DMS 273 treated with DMSO at 0.1 percent for 48 hours (cell line): ENCODE measurements at regions not wholly inside any gene's neighbourhood (a gene's known extent, or its start where the extent isn't known, plus 50 kb on each side); places are given as distances from the start of the nearest gene placed in this dataset.

Source experiments
- DNase-seq: peaks from one replicate; lab custom pipeline; 2025; lab: John Stamatoyannopoulos, UW

- no peak for DNase-seq
Measured at GRCh38 chrX:7789200-7789599, 53.8 kb upstream of the VCX start.

- DNase-seq = no peak
Measured at GRCh38 chrX:7788334-7788733, 54.6 kb upstream of the VCX start.

DNA sequence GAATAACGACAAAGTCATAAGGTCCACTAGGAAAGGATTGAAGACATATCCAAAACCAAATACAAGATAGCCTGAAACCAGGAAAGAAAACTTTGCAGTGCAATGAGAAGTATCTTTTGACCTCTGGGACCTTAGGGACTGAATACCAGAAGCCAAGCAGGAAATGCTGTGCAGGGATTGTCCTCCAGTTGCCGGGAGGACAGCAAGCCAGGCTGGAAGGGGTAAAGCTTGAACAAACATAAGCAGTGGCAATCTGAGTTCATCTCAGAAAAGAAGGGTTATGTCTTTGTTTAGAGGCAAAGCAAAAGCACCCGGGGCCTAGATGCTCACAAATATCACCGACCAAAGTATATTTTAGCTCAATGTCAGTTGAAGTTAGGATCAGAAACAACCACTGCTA is 55.3 kb upstream of the VCX start:
- DNase-seq = no peak

DNA sequence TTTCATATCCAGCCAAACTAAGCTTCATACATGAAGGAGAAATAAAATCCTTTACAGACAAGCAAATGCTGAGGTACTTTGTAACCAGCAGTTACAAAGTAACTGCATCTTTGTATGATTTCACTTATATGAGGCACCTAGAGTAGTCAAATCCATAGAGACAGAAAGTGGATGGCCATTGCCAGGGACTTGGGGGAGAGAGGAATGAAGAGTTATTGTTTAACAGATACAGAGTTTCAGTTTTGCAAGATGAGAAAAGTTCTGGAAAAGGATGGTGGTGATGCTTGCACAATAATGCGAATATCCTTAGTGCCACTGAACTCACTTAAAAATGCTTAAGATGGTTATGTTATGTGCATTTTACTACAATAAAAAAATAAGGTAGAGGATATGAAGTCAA is 58.4 kb upstream of the VCX start:
- no peak for DNase-seq

DNA sequence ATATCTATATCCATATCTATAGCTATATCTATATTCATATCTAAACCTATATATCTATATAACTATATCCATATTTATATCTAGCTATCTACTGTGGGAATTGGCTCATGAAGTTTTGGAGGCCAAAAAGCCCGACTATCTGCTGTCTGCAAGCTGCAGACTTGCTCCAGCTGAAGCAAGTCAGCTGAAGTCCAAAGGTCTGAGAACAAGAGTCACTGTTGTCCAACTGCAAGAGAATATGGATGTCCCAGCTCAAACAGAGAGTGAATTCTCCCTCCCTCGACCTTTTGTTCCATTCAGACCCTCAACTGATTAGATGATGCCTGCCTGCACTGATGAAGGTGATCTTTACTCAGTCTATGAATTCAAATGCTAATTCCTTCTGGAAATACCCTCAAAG is 63.3 kb upstream of the VCX start:
- no peak for DNase-seq

GRCh38 chrX:7775987-7776386 is 67.0 kb upstream of the VCX start:
- no peak for DNase-seq

DNA sequence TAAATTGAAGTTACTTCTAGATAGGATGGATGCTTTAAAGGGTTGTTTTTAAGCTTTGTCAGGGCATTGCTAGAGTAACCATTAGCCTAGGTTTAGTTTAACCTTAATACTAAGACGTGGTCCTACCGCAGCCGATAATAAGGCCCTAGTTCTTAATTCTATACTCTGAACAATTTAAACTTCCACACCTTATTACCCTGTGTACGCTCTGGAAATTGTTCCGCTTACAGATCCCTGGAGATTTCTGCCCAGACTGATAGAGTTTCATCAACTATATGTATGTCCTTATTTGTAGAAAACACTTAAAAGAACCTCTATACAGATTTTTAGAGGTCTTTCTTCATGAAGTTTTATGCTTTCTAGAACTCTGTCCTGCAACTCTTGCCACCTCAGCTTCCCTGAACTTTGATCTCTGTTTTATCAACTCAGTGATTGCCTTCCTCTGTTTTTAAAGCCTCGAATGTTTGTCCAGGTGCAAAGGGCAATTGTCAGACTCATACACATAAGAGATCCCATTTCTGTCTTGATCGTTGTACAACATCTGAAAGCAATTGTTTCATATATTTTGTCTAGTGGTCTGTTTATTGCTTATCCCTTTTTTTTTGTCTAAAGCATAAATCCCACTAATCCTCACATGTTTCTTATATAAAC is 71.1 kb upstream of the VCX start:
- DNase-seq = no peak

GRCh38 chrX:7759830-7760229 is 83.1 kb upstream of the VCX start:
- no peak for DNase-seq

DNA sequence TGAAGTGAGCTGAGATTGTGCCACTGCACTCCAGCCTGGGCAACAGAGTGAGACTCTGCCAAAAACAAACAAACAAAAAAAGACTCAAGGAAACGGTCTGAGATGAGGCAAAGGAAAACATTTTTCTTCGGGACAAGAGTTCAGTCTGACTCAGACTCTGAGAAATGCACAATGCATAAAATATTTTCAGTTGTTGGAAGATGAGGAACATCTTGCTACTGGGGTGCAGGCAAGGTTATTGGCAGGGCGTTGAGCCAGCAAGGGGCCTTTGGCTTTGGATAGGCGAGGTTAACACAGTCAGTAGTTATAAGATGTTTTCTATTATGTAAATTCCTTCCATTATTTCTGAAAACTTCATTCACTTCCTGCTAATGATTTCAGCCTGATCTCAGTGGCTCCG is 96.1 kb upstream of the VCX start:
- no peak for DNase-seq

- DNase-seq = no peak
Measured at GRCh38 chrX:7730071-7730470, 112.9 kb upstream of the VCX start.

DNA sequence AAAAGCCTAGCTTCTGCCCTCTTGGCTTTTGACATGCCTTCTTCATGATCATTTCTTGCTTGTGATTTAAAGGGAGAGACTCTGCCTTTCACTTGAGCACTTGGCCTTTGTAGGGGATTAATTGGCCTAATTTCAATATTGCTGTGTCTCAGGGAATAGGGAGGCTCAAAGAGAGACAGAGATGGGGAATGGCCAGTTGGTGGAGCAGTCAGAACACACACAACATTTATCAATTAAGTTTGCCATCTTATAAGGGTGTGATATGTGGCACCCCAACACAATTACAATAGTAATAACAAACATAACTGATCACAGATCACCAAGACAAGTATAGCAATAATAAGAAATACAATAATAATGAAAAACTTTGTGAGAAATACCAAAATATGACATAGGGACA is 122.5 kb upstream of the VCX start:
- no peak for DNase-seq

- DNase-seq = no peak
Measured at GRCh38 chrX:7714351-7714750, 128.6 kb upstream of the VCX start.

GRCh38 chrX:7711167-7711566 is 131.8 kb upstream of the VCX start:
- no peak for DNase-seq

DNA sequence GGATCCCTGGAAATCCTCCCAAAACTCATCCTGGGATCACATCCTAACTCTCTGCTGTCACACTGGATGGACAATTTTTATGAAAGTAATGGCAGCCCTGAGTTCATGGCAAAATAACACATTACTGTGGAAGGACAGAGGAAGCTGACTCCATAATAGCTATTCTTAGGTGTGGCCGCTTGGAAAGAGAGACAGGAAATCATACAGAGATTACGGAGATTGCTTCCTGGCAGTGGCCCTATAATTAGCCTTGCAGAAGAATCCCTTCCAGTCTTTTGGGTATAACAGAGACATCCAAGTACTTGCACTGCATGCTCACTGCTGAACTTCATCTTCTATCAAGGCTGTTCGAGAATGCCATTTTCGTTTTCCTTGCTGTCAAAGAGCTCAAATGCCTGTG is 133.1 kb upstream of the VCX start:
- no peak for DNase-seq

- DNase-seq = no peak
Measured at GRCh38 chrX:7706032-7706431, 136.9 kb upstream of the VCX start.

DNA sequence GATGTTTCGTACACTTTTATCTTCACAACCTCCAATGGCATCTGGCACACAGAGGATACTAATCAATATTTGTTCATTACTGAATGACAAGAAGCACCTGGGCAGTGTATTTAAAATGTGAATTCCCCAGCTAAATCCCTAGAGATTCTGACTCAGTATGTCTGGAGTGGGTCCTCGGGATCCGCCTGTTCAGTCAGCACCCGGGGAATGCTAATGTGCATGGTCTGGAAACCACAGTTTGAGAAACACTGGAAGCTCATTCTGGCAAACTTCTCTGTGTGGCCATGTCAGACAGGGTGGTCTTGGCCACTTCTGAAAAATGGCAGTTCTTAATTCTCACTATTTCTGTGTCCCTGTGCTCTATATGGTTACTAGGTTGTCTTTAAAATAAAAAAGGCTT is 138.8 kb upstream of the VCX start:
- DNase-seq = no peak

DNA sequence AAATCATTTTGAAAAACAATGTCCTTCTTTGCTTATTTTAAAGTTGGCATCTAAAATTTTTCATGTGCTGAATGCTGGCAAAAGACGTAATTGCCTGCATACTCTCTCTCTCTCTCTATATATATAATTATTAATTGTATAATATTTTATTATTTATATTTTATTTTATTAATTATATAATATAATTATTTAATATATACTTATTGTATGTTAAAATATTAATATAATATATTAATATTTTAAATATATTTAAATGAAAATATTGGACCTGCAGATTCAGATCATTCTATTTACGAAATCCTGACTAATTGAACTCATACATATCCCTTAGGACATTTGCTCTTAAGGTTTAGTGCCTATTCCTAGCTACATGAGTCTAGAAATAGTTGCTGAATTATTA is 144.7 kb upstream of the VCX start:
- no peak for DNase-seq

DNA sequence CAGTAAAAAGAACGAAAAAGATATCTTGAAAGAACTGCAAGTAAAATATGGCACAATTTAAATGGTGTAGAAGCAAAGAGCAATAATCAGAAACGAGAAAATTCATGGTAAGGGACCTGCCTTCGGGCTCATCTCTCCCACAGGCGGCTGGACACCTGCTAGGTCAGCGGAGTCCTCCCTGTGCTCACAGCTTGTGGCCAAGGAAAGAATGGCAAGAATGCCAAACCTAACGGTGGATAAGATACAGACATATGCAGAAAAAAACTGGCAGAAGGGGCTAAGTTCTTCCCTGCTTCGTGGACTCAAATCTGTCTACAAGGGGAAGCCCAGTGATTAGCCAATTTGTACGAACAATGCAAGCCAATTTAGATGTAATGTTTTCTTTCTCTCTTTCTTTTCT is 152.1 kb upstream of the VCX start:
- no peak for DNase-seq

DNA sequence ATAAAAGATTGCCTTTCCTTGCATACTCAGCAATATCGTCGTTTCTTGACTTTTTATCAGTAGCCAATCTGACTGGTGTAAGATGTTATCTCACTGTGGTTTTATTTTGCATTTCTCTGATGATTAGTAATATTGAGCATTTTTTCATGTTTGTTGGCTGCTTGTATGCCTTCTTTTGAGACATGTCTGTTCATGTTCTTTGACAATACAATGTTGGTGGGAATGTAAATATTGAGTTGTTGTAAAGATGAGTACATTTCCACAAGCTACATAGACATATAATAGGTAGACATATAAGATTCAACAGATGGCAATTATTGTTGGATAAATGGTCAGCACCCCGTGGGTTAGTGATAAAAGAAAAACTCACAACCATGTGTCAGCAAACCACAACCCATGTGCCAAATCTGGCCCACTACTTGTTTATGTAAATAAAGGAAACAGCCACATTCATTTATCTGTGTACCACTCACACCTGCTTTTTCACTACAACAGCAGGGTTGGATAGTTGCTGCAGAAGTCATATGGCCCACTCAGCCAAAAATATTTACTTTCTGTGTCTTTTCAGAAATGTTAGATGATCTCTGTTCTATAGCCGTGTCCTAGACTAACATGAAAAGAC is 153.1 kb upstream of the VCX start:
- DNase-seq = no peak

GRCh38 chrX:7680181-7680580 is 162.8 kb upstream of the VCX start:
- DNase-seq = no peak

DNA sequence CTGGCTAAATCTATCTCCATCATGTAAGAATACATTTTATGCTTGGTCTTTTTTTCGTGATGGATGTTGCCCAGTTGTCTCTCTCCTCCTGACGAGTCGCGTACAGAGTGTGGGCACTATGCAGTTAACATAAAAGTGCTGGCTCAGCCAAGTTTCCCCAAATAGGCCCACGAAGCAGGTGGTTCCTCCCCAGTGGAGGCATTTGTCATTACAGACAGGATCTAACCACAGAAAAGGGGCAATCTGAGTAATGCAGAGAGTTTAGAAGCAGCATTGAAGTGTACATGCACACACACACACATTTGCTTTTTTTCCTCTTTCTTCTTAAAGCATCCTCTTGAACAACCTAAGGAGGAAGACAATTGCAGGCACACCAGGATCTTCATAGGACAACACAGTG is 188.7 kb upstream of the VCX start:
- no peak for DNase-seq

DNA sequence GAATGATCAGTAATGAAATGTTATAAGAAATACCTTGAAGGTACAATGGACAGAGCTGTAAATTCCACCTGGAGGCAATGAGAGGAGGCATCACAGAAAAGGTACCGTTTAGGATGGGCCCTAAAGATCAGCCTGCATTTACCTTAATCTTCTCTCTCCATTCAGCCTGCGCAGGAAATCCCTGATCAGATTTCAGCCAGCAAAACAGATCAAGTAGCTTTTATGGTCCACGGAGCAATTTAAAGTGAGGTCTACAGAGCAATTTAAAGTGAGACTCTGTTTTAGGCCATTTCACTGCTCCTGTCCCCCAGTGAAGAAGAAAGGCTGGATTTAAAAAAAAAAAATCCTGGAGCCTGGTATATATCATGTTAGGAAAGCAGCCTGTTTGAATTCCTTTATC is 195.1 kb upstream of the VCX start:
- DNase-seq = no peak

DNA sequence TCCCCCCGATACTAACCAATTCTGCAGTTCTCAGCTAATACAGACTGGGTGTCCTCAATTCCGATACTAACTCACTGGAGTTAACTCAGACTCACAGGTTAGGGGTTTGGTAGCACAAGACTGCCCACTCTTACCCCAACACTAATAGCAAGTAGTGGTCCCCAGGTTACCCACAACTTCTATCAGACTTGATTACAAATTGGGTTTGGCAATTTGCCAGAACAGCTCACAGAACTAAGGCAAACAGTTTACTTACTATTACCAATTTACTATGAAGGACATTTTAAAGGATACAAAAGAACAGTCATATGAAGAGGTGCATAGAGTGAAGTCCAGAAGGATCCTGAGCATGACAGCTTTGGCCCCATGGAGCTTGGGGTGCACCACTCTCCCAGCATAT is 201.8 kb upstream of the VCX start:
- DNase-seq = no peak

DNA sequence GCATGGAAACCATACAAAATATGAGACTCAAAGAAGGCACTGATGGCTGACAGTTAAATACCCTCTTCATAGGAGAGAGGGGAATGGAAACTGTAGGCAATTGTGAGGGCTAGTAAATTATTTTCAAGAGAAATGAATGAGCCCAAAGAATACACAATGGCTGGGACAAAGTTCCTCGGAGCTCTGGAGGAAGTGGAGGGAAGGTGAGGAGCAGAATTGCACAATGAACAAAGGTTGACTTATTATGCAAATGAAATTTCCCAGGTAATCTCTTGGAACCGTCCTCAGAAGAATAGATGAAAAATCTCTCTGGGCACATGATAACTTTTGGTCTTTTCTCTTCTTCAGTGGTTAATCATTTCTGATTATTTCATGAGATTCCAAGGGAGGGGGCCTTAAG is 202.6 kb upstream of the VCX start:
- DNase-seq = no peak
